ENCODE measurements at regions not wholly inside any gene's neighbourhood (a gene's known extent, or its start where the extent isn't known, plus 50 kb on each side); places are given as distances from the start of the nearest gene placed in this dataset.
A peak's percentile ranks its signal among the peaks of the same experiment; 100 is the strongest.

GRCh38 chr13:73870970-73871935 is 263.0 kb downstream of the KLF12 start:
- H3K4me3 ChIP-seq (ENCODE audit: insufficient read length, low read depth): no peak overlapping the region
- DNase-seq (ENCODE audit: low read depth, low spot score): peak; percentile 16
- no peak for TF ChIP-seq ZNF274 (IDR thresholded peaks at IDR 0.05; ENCODE audit: low read depth, low read length)
- H3K36me3 ChIP-seq (ENCODE audit: insufficient read depth, insufficient read length, low read length): no peaks in the 10 kb centered on the region
- H3K4me1 ChIP-seq (ENCODE audit: insufficient read depth, insufficient read length): no peaks in the 10 kb centered on the region
- no peak overlapping the region for H3K9ac ChIP-seq (ENCODE audit: insufficient read length, low read depth)
- H3K9me3 ChIP-seq (ENCODE audit: insufficient read depth, low read length): no peaks in the 10 kb centered on the region
- H3K27me3 ChIP-seq (ENCODE audit: insufficient read depth, insufficient read length): no peaks in the 10 kb centered on the region

GRCh38 chr13:73870036-73870741 is 264.0 kb downstream of the KLF12 start:
- H3K4me1 ChIP-seq (ENCODE audit: insufficient read depth, insufficient read length): no peaks in the 10 kb centered on the region
- H3K4me3 ChIP-seq (ENCODE audit: insufficient read length, low read depth): no peak overlapping the region
- no peaks in the 10 kb centered on the region for H3K36me3 ChIP-seq (ENCODE audit: insufficient read depth, insufficient read length, low read length)
- H3K9ac ChIP-seq (ENCODE audit: insufficient read length, low read depth): no peak overlapping the region
- H3K27me3 ChIP-seq (ENCODE audit: insufficient read depth, insufficient read length): no peaks in the 10 kb centered on the region
- no peaks in the 10 kb centered on the region for H3K9me3 ChIP-seq (ENCODE audit: insufficient read depth, low read length)
- no peak for DNase-seq (ENCODE audit: low read depth, low spot score)
- TF ChIP-seq SUZ12 (IDR thresholded peaks at IDR 0.05; ENCODE audit: extremely low read depth, insufficient read depth, insufficient read length): no peak
- TF ChIP-seq YY1 (IDR thresholded peaks at IDR 0.05; ENCODE audit: insufficient read depth, insufficient read length): no peak

GRCh38 chr13:73865027-73865426 is 269.2 kb downstream of the KLF12 start:
- Histone ChIP-seq H3K9ac (ENCODE audit: insufficient read length, low read depth) (no peak overlapping the region), H3K4me1 (ENCODE audit: insufficient read depth, insufficient read length) (no peaks in the 10 kb centered on the region), H3K9me3 (ENCODE audit: insufficient read depth, low read length) (no peaks in the 10 kb centered on the region), H3K27me3 (ENCODE audit: insufficient read depth, insufficient read length) (no peaks in the 10 kb centered on the region), H3K36me3 (ENCODE audit: insufficient read depth, insufficient read length, low read length) (no peaks in the 10 kb centered on the region), H3K4me3 (ENCODE audit: insufficient read length, low read depth) (no peak overlapping the region)
- TF ChIP-seq ZNF274 (IDR thresholded peaks at IDR 0.05; ENCODE audit: low read depth, low read length): no peak
- no peak for TF ChIP-seq SUZ12 (IDR thresholded peaks at IDR 0.05; ENCODE audit: extremely low read depth, insufficient read depth, insufficient read length)
- no peak for TF ChIP-seq YY1 (IDR thresholded peaks at IDR 0.05; ENCODE audit: insufficient read depth, insufficient read length)
- no peak for DNase-seq (ENCODE audit: low read depth, low spot score)

- no peak overlapping the region for H3K4me3 ChIP-seq (ENCODE audit: insufficient read length, low read depth)
- no peaks in the 10 kb centered on the region for H3K4me1 ChIP-seq (ENCODE audit: insufficient read depth, insufficient read length)
- H3K27me3 ChIP-seq (ENCODE audit: insufficient read depth, insufficient read length): no peaks in the 10 kb centered on the region
- H3K9me3 ChIP-seq (ENCODE audit: insufficient read depth, low read length): no peaks in the 10 kb centered on the region
- TF ChIP-seq SUZ12 (IDR thresholded peaks at IDR 0.05; ENCODE audit: extremely low read depth, insufficient read depth, insufficient read length) (no peak), YY1 (IDR thresholded peaks at IDR 0.05; ENCODE audit: insufficient read depth, insufficient read length) (no peak), ZNF274 (IDR thresholded peaks at IDR 0.05; ENCODE audit: low read depth, low read length) (no peak)
- H3K36me3 ChIP-seq (ENCODE audit: insufficient read depth, insufficient read length, low read length): no peaks in the 10 kb centered on the region
- H3K9ac ChIP-seq (ENCODE audit: insufficient read length, low read depth): no peak overlapping the region
- DNase-seq (ENCODE audit: low read depth, low spot score): no peak
Observed at GRCh38 chr13:73861136-73861535, 273.1 kb downstream of the KLF12 start.

- Histone ChIP-seq H3K27me3 (ENCODE audit: insufficient read depth, insufficient read length) (no peaks in the 10 kb centered on the region), H3K4me1 (ENCODE audit: insufficient read depth, insufficient read length) (no peaks in the 10 kb centered on the region), H3K4me3 (ENCODE audit: insufficient read length, low read depth) (no peak overlapping the region), H3K9me3 (ENCODE audit: insufficient read depth, low read length) (no peaks in the 10 kb centered on the region), H3K36me3 (ENCODE audit: insufficient read depth, insufficient read length, low read length) (no peaks in the 10 kb centered on the region), H3K9ac (ENCODE audit: insufficient read length, low read depth) (no peak overlapping the region)
- no peak for TF ChIP-seq YY1 (IDR thresholded peaks at IDR 0.05; ENCODE audit: insufficient read depth, insufficient read length)
- no peak for TF ChIP-seq SUZ12 (IDR thresholded peaks at IDR 0.05; ENCODE audit: extremely low read depth, insufficient read depth, insufficient read length)
- no peak for TF ChIP-seq ZNF274 (IDR thresholded peaks at IDR 0.05; ENCODE audit: low read depth, low read length)
- no peak for DNase-seq (ENCODE audit: low read depth, low spot score)
Observed at GRCh38 chr13:73860501-73860900, 273.7 kb downstream of the KLF12 start.

- DNase-seq (ENCODE audit: low read depth, low spot score): no peak
- Histone ChIP-seq H3K4me3 (ENCODE audit: insufficient read length, low read depth) (no peak overlapping the region), H3K9ac (ENCODE audit: insufficient read length, low read depth) (no peak overlapping the region), H3K4me1 (ENCODE audit: insufficient read depth, insufficient read length) (no peaks in the 10 kb centered on the region), H3K9me3 (ENCODE audit: insufficient read depth, low read length) (no peaks in the 10 kb centered on the region), H3K27me3 (ENCODE audit: insufficient read depth, insufficient read length) (no peaks in the 10 kb centered on the region), H3K36me3 (ENCODE audit: insufficient read depth, insufficient read length, low read length) (no peaks in the 10 kb centered on the region)
- no peak for TF ChIP-seq ZNF274 (IDR thresholded peaks at IDR 0.05; ENCODE audit: low read depth, low read length)
- TF ChIP-seq SUZ12 (IDR thresholded peaks at IDR 0.05; ENCODE audit: extremely low read depth, insufficient read depth, insufficient read length): no peak
- TF ChIP-seq YY1 (IDR thresholded peaks at IDR 0.05; ENCODE audit: insufficient read depth, insufficient read length): no peak
Observed at GRCh38 chr13:73859841-73860240, 274.4 kb downstream of the KLF12 start.

GRCh38 chr13:73857106-73857505 is 277.1 kb downstream of the KLF12 start:
- no peaks in the 10 kb centered on the region for H3K9me3 ChIP-seq (ENCODE audit: insufficient read depth, low read length)
- no peaks in the 10 kb centered on the region for H3K4me1 ChIP-seq (ENCODE audit: insufficient read depth, insufficient read length)
- TF ChIP-seq YY1 (IDR thresholded peaks at IDR 0.05; ENCODE audit: insufficient read depth, insufficient read length): no peak
- TF ChIP-seq SUZ12 (IDR thresholded peaks at IDR 0.05; ENCODE audit: extremely low read depth, insufficient read depth, insufficient read length): no peak
- no peak for TF ChIP-seq ZNF274 (IDR thresholded peaks at IDR 0.05; ENCODE audit: low read depth, low read length)
- H3K4me3 ChIP-seq (ENCODE audit: insufficient read length, low read depth): no peak overlapping the region
- DNase-seq (ENCODE audit: low read depth, low spot score): no peak
- H3K27me3 ChIP-seq (ENCODE audit: insufficient read depth, insufficient read length): no peaks in the 10 kb centered on the region
- no peak overlapping the region for H3K9ac ChIP-seq (ENCODE audit: insufficient read length, low read depth)
- no peaks in the 10 kb centered on the region for H3K36me3 ChIP-seq (ENCODE audit: insufficient read depth, insufficient read length, low read length)
